Esophagus muscularis mucosa (tissue), 4 donors: ENCODE measurements at regions not wholly inside any gene's neighbourhood (a gene's known extent, or its start where the extent isn't known, plus 50 kb on each side); places are given as distances from the start of the nearest gene placed in this dataset.

Experiments used
- EP300 ChIP-seq: sonication (generic); formaldehyde crosslinking; IDR thresholded peaks from one replicate; pipeline ENCODE4 v1.6.1; 2017; ENCODE audit warnings: antibody characterized with exemption
- POLR2A ChIP-seq: fragments of 450-650 bp; IDR thresholded peaks from one replicate; pipeline ENCODE4 v1.6.1; 2017; ENCODE audit warnings: antibody characterized with exemption, moderate library complexity, mild to moderate bottlenecking, low read depth
- TF ChIP-seq, protein P1 (sequence below), 3 experiments: fragments of 200-600 bp in 2 of 3; fragments of 450-650 bp in 1 of 3; sonication (generic) in 2 of 3; IDR thresholded peaks; one replicate each; pipeline ENCODE4 v1.5.1; 2017 to 2019; ENCODE audit warnings: antibody characterized with exemption in 3 of 3, mild to moderate bottlenecking in 2 of 3, moderate library complexity in 1 of 3

DNA sequence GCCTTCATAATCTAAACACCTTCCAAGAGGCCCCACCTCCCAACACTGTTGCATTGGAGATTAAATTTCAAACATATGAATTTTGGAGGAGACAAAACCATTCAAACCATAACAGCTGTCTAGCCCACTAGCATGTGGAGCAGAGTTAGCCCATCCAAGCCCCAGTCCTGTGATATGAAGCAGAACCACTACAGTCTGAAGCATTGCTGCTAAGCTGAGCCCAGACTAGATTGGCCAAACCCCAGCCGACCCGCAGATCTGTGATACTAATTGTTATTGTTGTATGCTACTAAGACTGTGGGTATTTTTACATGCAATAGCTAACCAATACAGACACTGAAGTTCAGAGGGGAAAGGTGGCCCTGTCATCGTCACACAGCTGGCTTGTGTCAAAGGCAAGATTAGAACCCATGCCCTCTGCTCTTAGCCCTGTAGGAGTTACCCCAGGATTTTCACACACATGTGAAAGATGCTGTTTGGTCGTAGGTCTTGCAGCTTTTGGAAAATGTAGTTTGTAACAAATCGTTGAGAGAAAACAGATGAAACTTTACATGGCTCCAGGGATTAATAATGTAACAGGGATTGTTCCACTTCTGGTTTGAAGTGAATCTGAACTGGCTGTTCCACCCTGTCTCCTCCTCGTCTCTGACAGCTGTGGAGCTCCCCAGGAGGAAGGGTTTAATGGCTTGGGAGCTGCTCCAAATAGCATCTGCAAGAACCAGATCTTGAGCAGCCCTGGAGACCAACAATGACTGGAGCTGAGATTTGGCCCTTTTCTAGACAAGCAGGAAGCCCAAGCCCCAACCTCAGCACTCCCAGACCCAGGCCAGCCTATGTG is 517.5 kb downstream of the MID1IP1 start:
- TF ChIP-seq, protein P1, sequence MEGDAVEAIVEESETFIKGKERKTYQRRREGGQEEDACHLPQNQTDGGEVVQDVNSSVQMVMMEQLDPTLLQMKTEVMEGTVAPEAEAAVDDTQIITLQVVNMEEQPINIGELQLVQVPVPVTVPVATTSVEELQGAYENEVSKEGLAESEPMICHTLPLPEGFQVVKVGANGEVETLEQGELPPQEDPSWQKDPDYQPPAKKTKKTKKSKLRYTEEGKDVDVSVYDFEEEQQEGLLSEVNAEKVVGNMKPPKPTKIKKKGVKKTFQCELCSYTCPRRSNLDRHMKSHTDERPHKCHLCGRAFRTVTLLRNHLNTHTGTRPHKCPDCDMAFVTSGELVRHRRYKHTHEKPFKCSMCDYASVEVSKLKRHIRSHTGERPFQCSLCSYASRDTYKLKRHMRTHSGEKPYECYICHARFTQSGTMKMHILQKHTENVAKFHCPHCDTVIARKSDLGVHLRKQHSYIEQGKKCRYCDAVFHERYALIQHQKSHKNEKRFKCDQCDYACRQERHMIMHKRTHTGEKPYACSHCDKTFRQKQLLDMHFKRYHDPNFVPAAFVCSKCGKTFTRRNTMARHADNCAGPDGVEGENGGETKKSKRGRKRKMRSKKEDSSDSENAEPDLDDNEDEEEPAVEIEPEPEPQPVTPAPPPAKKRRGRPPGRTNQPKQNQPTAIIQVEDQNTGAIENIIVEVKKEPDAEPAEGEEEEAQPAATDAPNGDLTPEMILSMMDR (IDR thresholded peaks at IDR 0.05), result no peak
- TF ChIP-seq EP300 (no peak), POLR2A (no peak)
